ENCODE measurements at regions not wholly inside any gene's neighbourhood (a gene's known extent, or its start where the extent isn't known, plus 50 kb on each side); places are given as distances from the start of the nearest gene placed in this dataset.

DNA sequence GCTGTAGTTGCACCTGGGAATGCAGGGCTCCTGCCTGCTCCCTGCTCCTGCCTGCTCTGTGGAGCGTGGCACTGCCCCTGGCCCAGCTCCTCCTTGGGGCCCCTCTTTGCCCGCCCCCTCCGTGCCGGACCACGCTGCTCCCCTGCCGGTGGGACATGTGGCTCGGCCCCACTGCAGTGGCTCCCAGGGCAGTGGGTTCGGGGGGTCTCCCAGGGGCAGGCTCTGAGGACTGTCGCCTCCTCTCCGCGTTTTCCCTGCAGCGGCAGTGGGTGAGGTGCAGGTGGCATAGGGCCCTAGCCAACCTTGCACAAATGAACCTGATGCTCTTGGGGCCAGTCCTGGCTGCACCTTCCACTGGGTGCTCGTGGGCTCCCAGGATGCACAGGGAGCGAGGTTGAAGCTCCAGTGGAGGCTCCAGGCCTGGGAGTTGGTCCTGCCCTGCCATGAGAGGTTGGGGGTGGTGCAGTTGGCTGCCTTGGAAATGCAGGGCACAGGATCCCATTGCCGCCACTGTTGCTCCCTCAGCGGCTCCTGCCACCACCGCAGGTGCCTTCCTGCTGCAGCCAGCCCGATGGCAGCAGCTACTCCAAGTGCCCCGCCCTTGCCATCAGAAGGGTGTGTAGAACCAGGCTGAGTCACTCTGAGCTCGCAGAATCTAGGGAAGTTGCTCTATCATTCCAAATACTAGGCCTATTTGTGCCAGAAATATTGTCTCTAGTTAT, 313.1 kb upstream of the SYT4 start:
- in situ Hi-C loops (cut with MboI; ENCODE audit: low sequenced_read_pairs in 4 of 4) (loop anchor here in 3 of 4 donors (25.0 kb wide), 1 partner anchor 1478 kb away; no protein-coding TSS in a partner anchor), intact Hi-C loops (cut with DNase I; ENCODE audit: low total_unique reads) (no loop called here)
- peaks cover 0 to 3% of the 10 kb centered on the region in 2 donors for H3K4me1 ChIP-seq
- DNase-seq (no peak), ATAC-seq (no peak)
- H3K4me3 ChIP-seq, result no peak overlapping the region
- H3K9me3 ChIP-seq, result no peaks in the 10 kb centered on the region
- no peak overlapping the region for H3K27ac ChIP-seq
- H3K36me3 ChIP-seq, result no peaks in the 10 kb centered on the region
- no peaks in the 10 kb centered on the region for H3K27me3 ChIP-seq
- TF ChIP-seq, protein P1, sequence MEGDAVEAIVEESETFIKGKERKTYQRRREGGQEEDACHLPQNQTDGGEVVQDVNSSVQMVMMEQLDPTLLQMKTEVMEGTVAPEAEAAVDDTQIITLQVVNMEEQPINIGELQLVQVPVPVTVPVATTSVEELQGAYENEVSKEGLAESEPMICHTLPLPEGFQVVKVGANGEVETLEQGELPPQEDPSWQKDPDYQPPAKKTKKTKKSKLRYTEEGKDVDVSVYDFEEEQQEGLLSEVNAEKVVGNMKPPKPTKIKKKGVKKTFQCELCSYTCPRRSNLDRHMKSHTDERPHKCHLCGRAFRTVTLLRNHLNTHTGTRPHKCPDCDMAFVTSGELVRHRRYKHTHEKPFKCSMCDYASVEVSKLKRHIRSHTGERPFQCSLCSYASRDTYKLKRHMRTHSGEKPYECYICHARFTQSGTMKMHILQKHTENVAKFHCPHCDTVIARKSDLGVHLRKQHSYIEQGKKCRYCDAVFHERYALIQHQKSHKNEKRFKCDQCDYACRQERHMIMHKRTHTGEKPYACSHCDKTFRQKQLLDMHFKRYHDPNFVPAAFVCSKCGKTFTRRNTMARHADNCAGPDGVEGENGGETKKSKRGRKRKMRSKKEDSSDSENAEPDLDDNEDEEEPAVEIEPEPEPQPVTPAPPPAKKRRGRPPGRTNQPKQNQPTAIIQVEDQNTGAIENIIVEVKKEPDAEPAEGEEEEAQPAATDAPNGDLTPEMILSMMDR (IDR thresholded peaks at IDR 0.05 in 4 of 5, conservative IDR thresholded peaks at IDR 0.05 in 1 of 5), result no peak
- no peak for TF ChIP-seq POLR2A (IDR thresholded peaks at IDR 0.05)

DNA sequence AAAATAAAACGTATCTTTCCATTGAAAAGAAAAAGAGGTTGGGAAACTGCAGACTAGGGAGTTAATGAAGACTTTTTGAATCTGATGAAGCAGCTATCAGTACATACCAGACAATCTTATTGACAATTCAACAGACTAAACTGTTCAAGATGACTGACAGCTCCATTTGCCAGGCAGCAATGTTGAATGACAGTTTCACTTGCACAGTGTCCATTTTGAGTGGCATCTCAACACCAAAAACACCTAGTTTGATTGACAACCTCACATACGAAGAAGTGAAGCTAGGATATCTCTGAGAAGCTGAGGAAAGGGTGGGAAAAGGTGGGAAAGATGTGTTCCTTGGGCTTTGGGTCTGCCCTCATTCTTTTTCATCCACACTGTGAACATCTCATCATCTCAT, 315.0 kb upstream of the SYT4 start:
- Histone ChIP-seq H3K9me3 (no peaks in the 10 kb centered on the region), H3K27ac (no peak overlapping the region), H3K27me3 (no peaks in the 10 kb centered on the region), H3K4me3 (no peak overlapping the region), H3K4me1 (peaks cover 0 to 3% of the 10 kb centered on the region in 2 donors), H3K36me3 (no peaks in the 10 kb centered on the region)
- intact Hi-C loops (cut with DNase I; ENCODE audit: low total_unique reads), result no loop called here
- TF ChIP-seq, protein P1 (IDR thresholded peaks at IDR 0.05 in 4 of 5, conservative IDR thresholded peaks at IDR 0.05 in 1 of 5), result no peak
- TF ChIP-seq POLR2A (IDR thresholded peaks at IDR 0.05), result no peak
- DNase-seq, result no peak
- ATAC-seq, result no peak
- in situ Hi-C loops (cut with MboI; ENCODE audit: low sequenced_read_pairs in 4 of 4), result loop anchor here in 3 of 4 donors (25.0 kb wide), 1 partner anchor 1480 kb away; no protein-coding TSS in a partner anchor

DNA sequence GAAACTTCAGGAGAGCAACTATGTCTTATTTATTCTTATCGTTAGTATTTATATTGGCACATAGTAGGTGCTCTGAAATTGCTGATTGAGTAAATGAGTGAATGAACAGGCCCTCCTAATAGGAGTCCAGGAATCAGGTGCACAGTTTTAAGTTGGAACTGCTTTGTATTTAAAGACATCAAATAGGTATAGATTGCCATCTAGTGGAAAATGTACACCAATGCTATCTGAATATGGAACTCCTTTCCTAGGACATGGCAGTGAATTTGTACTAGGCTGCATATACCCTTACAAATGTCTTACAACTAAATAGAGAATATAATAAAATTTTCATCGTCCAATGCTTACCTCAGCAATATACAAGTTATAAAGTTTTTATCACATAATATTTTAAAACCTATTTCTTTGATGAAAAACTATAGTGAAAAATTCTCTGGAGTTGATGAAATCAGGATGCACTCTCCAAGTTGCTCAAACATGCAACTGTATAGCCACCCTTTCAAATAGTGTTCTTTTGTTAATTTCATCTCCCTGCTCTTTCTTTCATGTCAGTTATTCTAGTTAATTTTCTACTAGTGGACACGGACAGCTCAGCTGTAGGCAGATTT, 318.9 kb upstream of the SYT4 start:
- DNase-seq (no peak), ATAC-seq (no peak)
- no peak overlapping the region for H3K4me3 ChIP-seq
- no peaks in the 10 kb centered on the region for H3K27me3 ChIP-seq
- no peaks in the 10 kb centered on the region for H3K4me1 ChIP-seq
- no peak overlapping the region for H3K27ac ChIP-seq
- H3K9me3 ChIP-seq, result no peaks in the 10 kb centered on the region
- H3K36me3 ChIP-seq, result no peaks in the 10 kb centered on the region
- in situ Hi-C loops (cut with MboI; ENCODE audit: low sequenced_read_pairs in 4 of 4) (loop anchor here in 3 of 4 donors (25.0 kb wide), 1 partner anchor 1484 kb away; no protein-coding TSS in a partner anchor), intact Hi-C loops (cut with DNase I; ENCODE audit: low total_unique reads) (no loop called here)
- no peak for TF ChIP-seq POLR2A (IDR thresholded peaks at IDR 0.05)
- TF ChIP-seq, protein P1 (IDR thresholded peaks at IDR 0.05 in 4 of 5, conservative IDR thresholded peaks at IDR 0.05 in 1 of 5), result peak in 1 of 5 experiments; percentile 35

DNA sequence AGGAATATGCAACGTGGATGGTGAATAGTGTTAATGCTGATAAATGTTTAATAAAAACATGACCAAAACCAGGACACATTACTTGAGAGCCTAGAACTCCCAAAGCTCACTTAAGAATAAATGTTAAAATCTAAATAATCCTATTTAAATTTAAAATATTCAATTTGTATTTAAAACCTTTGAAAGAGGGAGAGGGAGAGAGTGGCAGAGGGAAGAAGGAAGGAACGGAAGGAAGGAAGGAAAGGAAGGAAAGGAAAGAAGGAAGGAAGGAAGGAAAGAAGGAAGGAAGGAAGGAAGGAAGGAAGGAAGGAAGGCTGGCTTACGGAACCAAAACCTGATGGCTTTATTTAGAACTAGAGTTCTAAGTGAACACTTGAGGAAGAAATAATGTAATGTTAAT, 324.1 kb upstream of the SYT4 start:
- no peak for ATAC-seq
- Histone ChIP-seq H3K9me3 (peaks cover 0 to 5% (median 0%) of the 10 kb centered on the region in 3 donors), H3K4me1 (no peaks in the 10 kb centered on the region), H3K4me3 (no peak overlapping the region), H3K36me3 (no peaks in the 10 kb centered on the region), H3K27ac (no peak overlapping the region), H3K27me3 (no peaks in the 10 kb centered on the region)
- in situ Hi-C loops (cut with MboI; ENCODE audit: low sequenced_read_pairs in 4 of 4), result loop anchor here in 1 of 4 donors (25.0 kb wide), 1 partner anchor 736 kb away; no protein-coding TSS in a partner anchor
- intact Hi-C loops (cut with DNase I; ENCODE audit: low total_unique reads), result no loop called here
- DNase-seq, result no peak
- TF ChIP-seq POLR2A (IDR thresholded peaks at IDR 0.05), result no peak
- TF ChIP-seq, protein P1 (IDR thresholded peaks at IDR 0.05 in 4 of 5, conservative IDR thresholded peaks at IDR 0.05 in 1 of 5), result no peak
